Astrocyte of the cerebellum (primary cell): ENCODE measurements at regions not wholly inside any gene's neighbourhood (a gene's known extent, or its start where the extent isn't known, plus 50 kb on each side); places are given as distances from the start of the nearest gene placed in this dataset.

Experiments
- DNase-seq: peaks from one replicate; pipeline ENCODE4 v3.0.0-alpha.2; 2011; ENCODE audit warnings: low read depth
- H3K4me3 ChIP-seq: 2 replicates; pipeline ENCODE4 v1.5.1; 2011; ENCODE audit warnings: mild to moderate bottlenecking, low read depth, low read length, moderate library complexity
- CTCF ChIP-seq: IDR thresholded peaks from 2 replicates; pipeline ENCODE4 v1.5.1; 2012; ENCODE audit warnings: low read length, low read depth, moderate library complexity, mild to moderate bottlenecking; ENCODE audit errors: missing control alignments
- in situ Hi-C: cut with HindIII; loops from 2 replicates; pipeline ENCODE4 v1.10.0; 2017; ENCODE audit warnings: low sequenced_read_pairs

GRCh38 chr7:22027475-22027874 lies 81.8 kb upstream of the CDCA7L start:
- no peak for DNase-seq
- H3K4me3 ChIP-seq, result no peak overlapping the region
- in situ Hi-C loops, result no loop called here
- no peak for TF ChIP-seq CTCF

- no peak overlapping the region for H3K4me3 ChIP-seq
- TF ChIP-seq CTCF, result no peak
- in situ Hi-C loops, result no loop called here
- no peak for DNase-seq
These were observed 80.3 kb upstream of the CDCA7L start for GRCh38 chr7:22025983-22026382.

- TF ChIP-seq CTCF, result no peak
- no peak overlapping the region for H3K4me3 ChIP-seq
- no peak for DNase-seq
- in situ Hi-C loops, result no loop called here
These were observed 79.4 kb upstream of the CDCA7L start for GRCh38 chr7:22025075-22025474.

- no peak for TF ChIP-seq CTCF
- in situ Hi-C loops, result no loop called here
- H3K4me3 ChIP-seq, result no peak overlapping the region
- no peak for DNase-seq
These were observed 74.2 kb upstream of the CDCA7L start for GRCh38 chr7:22019931-22020330.

- in situ Hi-C loops, result no loop called here
- no peak for DNase-seq
- TF ChIP-seq CTCF, result no peak
- H3K4me3 ChIP-seq, result no peak overlapping the region
These were observed 70.8 kb upstream of the CDCA7L start for GRCh38 chr7:22016507-22016906.

GRCh38 chr7:22013711-22014110 lies 68.0 kb upstream of the CDCA7L start:
- DNase-seq, result no peak
- in situ Hi-C loops, result no loop called here
- H3K4me3 ChIP-seq, result no peak overlapping the region
- no peak for TF ChIP-seq CTCF

GRCh38 chr7:22008683-22009082 lies 63.0 kb upstream of the CDCA7L start:
- DNase-seq, result no peak
- no peak for TF ChIP-seq CTCF
- no peak overlapping the region for H3K4me3 ChIP-seq
- in situ Hi-C loops, result no loop called here
